Uterus (tissue), 3 donors: ENCODE measurements at regions not wholly inside any gene's neighbourhood (a gene's known extent, or its start where the extent isn't known, plus 50 kb on each side); places are given as distances from the start of the nearest gene placed in this dataset.

Experiments used
- DNase-seq, 2 donors: peaks; one replicate each; pipeline ENCODE4 v3.0.0-alpha.2; 2019 to 2020
- H3K27ac ChIP-seq, 2 donors: fragments of 200-600 bp; sonication (generic); 1 replicate in 1 of 2; 2 replicates in 1 of 2; pipeline ENCODE4 v1.5.1; 2016 to 2018
- H3K27me3 ChIP-seq, 2 donors: fragments of 200-600 bp; sonication (generic); one replicate each; pipeline ENCODE4 v1.5.1; 2018 to 2019; ENCODE audit warnings: control low read depth in 1 of 2
- H3K36me3 ChIP-seq, 2 donors: fragments of 200-600 bp; sonication (generic); one replicate each; pipeline ENCODE4 v1.5.1; 2019; ENCODE audit warnings: control low read depth in 1 of 2
- H3K4me1 ChIP-seq, 2 donors: fragments of 200-600 bp; sonication (generic); one replicate each; pipeline ENCODE4 v1.5.1; 2018 to 2019; ENCODE audit warnings: control low read depth in 1 of 2
- H3K4me3 ChIP-seq, 2 donors: fragments of 200-600 bp; sonication (generic); 1 replicate in 1 of 2; 2 replicates in 1 of 2; pipeline ENCODE4 v1.5.1; 2018 to 2019; ENCODE audit warnings: mild to moderate bottlenecking in 1 of 2
- H3K9me3 ChIP-seq, 2 donors: fragments of 200-600 bp; sonication (generic); one replicate each; pipeline ENCODE4 v1.5.1; 2019; ENCODE audit warnings: control low read depth in 1 of 2
- CTCF ChIP-seq, 4 experiments: fragments of 200-600 bp in 2 of 4; fragments of 450-650 bp in 2 of 4; sonication (generic) in 2 of 4; IDR thresholded peaks; one replicate each; pipeline ENCODE4 v1.5.1; 2016 to 2019; ENCODE audit warnings: antibody characterized with exemption in 4 of 4, mild to moderate bottlenecking in 2 of 4, moderate library complexity in 1 of 4
- POLR2A ChIP-seq, 2 donors: fragments of 450-650 bp; IDR thresholded peaks; one replicate each; pipeline ENCODE4 v1.6.1; 2016; ENCODE audit warnings: antibody characterized with exemption in 2 of 2, mild to moderate bottlenecking in 1 of 2, moderate library complexity in 1 of 2
- intact Hi-C: fragments of 100-400 bp; cut with DNase I; formaldehyde crosslinking; loops from one replicate; pipeline ENCODE4 v1.15.1; 2023; ENCODE audit warnings: low total_unique reads
- donor health status: DM: yes; HTN: yes; CAD: no.

- no peaks in the 10 kb centered on the region for H3K27me3 ChIP-seq
- intact Hi-C loops = no loop called here
- no peak for DNase-seq
- H3K9me3 ChIP-seq = no peaks in the 10 kb centered on the region
- no peaks in the 10 kb centered on the region for H3K4me1 ChIP-seq
- no peak overlapping the region for H3K4me3 ChIP-seq
- H3K27ac ChIP-seq = no peak overlapping the region
- no peaks in the 10 kb centered on the region for H3K36me3 ChIP-seq
- TF ChIP-seq POLR2A (IDR thresholded peaks at IDR 0.05) = no peak
- no peak for TF ChIP-seq CTCF (IDR thresholded peaks at IDR 0.05)
Observed at GRCh38 chr12:90337018-90337417, 618.0 kb downstream of the CCER1 start.

GRCh38 chr12:90335566-90335965 lies 619.4 kb downstream of the CCER1 start:
- no peaks in the 10 kb centered on the region for H3K4me1 ChIP-seq
- no peaks in the 10 kb centered on the region for H3K27me3 ChIP-seq
- no peak overlapping the region for H3K27ac ChIP-seq
- no peaks in the 10 kb centered on the region for H3K9me3 ChIP-seq
- intact Hi-C loops = no loop called here
- no peak overlapping the region for H3K4me3 ChIP-seq
- H3K36me3 ChIP-seq = no peaks in the 10 kb centered on the region
- no peak for DNase-seq
- TF ChIP-seq POLR2A (IDR thresholded peaks at IDR 0.05) = no peak
- TF ChIP-seq CTCF (IDR thresholded peaks at IDR 0.05) = no peak

- TF ChIP-seq POLR2A (IDR thresholded peaks at IDR 0.05) (no peak), CTCF (IDR thresholded peaks at IDR 0.05) (no peak)
- Histone ChIP-seq H3K9me3 (no peaks in the 10 kb centered on the region), H3K27ac (no peak overlapping the region), H3K27me3 (no peaks in the 10 kb centered on the region), H3K4me1 (no peaks in the 10 kb centered on the region), H3K4me3 (no peak overlapping the region), H3K36me3 (no peaks in the 10 kb centered on the region)
- intact Hi-C loops = no loop called here
- DNase-seq = no peak
Observed at GRCh38 chr12:90333939-90334338, 621.0 kb downstream of the CCER1 start.

GRCh38 chr12:90333424-90333823 lies 621.6 kb downstream of the CCER1 start:
- no peak for DNase-seq
- Histone ChIP-seq H3K9me3 (no peaks in the 10 kb centered on the region), H3K27ac (no peak overlapping the region), H3K36me3 (no peaks in the 10 kb centered on the region), H3K4me3 (no peak overlapping the region), H3K4me1 (no peaks in the 10 kb centered on the region), H3K27me3 (no peaks in the 10 kb centered on the region)
- intact Hi-C loops = no loop called here
- TF ChIP-seq CTCF (IDR thresholded peaks at IDR 0.05) (no peak), POLR2A (IDR thresholded peaks at IDR 0.05) (no peak)

GRCh38 chr12:90331821-90332220 lies 623.2 kb downstream of the CCER1 start:
- Histone ChIP-seq H3K27ac (no peak overlapping the region), H3K36me3 (no peaks in the 10 kb centered on the region), H3K4me3 (no peak overlapping the region), H3K9me3 (no peaks in the 10 kb centered on the region), H3K4me1 (no peaks in the 10 kb centered on the region), H3K27me3 (no peaks in the 10 kb centered on the region)
- intact Hi-C loops = no loop called here
- DNase-seq = no peak
- TF ChIP-seq CTCF (IDR thresholded peaks at IDR 0.05) = no peak
- TF ChIP-seq POLR2A (IDR thresholded peaks at IDR 0.05) = no peak
